ENCODE measurements at regions not wholly inside any gene's neighbourhood (a gene's known extent, or its start where the extent isn't known, plus 50 kb on each side); places are given as distances from the start of the nearest gene placed in this dataset.

DNA sequence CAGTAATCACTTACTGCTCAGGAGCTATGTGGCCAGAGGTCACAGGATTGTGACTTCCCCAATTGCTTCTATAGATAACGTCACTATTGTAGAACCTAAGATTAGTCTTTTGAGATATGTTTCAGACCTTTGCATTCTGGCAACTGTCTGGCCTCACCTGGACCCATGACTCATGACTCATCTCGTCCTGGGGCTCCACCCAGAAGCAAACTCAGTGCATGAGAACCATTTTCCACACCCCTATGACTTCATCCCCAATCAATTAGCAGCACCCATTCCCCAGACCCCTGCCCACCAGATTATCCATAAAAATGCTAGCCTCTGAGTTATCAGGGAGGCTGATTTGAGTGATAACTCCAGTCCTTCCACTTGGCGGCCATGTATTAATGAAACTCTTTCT is 186.9 kb downstream of the EMP1 start:
- no peaks in the 10 kb centered on the region for H3K36me3 Mint-ChIP-seq (ENCODE audit: low read depth)
- H3K27ac Mint-ChIP-seq, result no peak overlapping the region
- peaks cover 6% of the 10 kb centered on the region for H3K27me3 Mint-ChIP-seq
- H3K4me1 Mint-ChIP-seq, result peaks cover 4% of the 10 kb centered on the region
- H3K9me3 Mint-ChIP-seq, result no peaks in the 10 kb centered on the region
- no peak for ATAC-seq
- no peak overlapping the region for H3K4me3 Mint-ChIP-seq
- DNase-seq, result no peak

DNA sequence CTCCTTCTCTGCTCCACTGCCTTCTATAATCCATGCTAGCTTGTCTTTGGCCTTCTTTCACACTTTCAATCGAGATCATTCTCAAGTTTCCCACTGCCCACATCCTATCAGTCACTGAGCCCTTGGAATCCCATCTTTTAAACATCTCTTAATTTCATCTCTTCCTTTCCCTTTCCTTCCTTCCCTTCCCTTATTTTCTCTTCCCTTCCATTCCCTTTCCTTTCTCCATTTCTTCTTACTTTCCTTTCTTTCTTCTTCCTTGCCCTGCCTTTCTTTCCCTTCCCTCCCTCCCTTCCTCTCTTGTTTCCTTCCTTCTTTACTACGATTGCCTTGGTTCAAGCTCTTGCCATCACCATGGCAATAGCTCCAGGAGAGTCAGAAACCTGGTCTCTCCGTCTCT is 183.8 kb downstream of the EMP1 start:
- peaks cover 2% of the 10 kb centered on the region for H3K27me3 Mint-ChIP-seq
- H3K36me3 Mint-ChIP-seq (ENCODE audit: low read depth), result no peaks in the 10 kb centered on the region
- DNase-seq (no peak), ATAC-seq (no peak)
- H3K9me3 Mint-ChIP-seq, result no peaks in the 10 kb centered on the region
- H3K4me1 Mint-ChIP-seq, result peaks cover 4% of the 10 kb centered on the region
- no peak overlapping the region for H3K27ac Mint-ChIP-seq
- no peak overlapping the region for H3K4me3 Mint-ChIP-seq

DNA sequence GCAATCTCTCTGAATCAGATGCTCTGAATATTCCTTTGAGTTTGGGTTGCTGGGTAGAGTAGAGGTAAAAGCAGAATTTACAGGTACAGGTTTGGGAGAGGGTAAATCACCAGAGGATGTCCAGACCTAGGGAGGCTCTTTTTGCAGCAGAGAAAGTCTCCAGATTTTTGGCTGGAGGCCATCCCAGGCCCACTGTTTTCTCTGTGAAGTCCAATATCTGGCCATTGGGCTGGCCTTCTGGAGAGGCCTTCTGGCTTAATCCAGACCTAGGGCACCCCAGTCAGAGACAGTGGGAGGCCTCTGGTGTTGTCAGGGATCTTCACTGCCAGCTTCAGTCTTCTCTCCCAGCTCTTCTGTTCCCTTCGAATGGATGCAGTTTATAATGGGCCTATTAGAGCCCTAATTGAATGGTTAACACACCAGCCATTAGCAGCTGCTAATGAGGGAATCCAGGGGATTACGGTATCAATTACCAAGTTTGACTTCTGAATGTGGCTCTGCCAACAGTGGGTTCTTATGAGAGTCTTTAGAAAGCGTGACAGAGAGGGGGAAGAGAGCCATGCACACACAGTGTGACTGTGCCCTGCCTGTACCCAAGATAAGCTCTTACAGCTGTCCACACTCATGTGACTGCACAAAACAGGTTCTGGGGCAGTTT is 183.1 kb downstream of the EMP1 start:
- Mint-ChIP-seq H3K27me3 (peaks cover 2% of the 10 kb centered on the region), H3K27ac (no peak overlapping the region), H3K9me3 (no peaks in the 10 kb centered on the region), H3K4me1 (peaks cover 4% of the 10 kb centered on the region), H3K4me3 (no peak overlapping the region), H3K36me3 (ENCODE audit: low read depth) (no peaks in the 10 kb centered on the region)
- ATAC-seq, result no peak
- no peak for DNase-seq

DNA sequence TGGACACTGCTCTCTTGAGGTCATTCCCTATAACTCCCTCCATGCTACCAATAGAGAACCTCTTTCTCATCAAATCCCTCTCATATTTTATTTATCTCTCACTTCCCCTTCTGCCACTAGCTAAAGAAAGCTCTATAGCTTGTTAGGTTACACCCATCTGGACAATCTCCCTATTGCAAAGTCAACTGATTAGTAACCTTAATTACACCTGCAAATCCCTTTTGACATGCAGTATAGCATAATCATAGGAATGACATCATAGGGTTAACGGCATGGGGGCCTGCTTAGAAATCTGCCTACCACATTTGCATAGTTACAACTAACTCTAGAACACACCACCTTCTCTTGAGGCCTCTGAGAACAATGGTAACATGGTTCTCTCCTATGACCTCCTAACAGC is 181.2 kb downstream of the EMP1 start:
- H3K4me1 Mint-ChIP-seq, result peaks cover 4% of the 10 kb centered on the region
- no peaks in the 10 kb centered on the region for H3K36me3 Mint-ChIP-seq (ENCODE audit: low read depth)
- H3K9me3 Mint-ChIP-seq, result no peaks in the 10 kb centered on the region
- ATAC-seq (no peak), DNase-seq (no peak)
- no peak overlapping the region for H3K27ac Mint-ChIP-seq
- no peaks in the 10 kb centered on the region for H3K27me3 Mint-ChIP-seq
- H3K4me3 Mint-ChIP-seq, result no peak overlapping the region

DNA sequence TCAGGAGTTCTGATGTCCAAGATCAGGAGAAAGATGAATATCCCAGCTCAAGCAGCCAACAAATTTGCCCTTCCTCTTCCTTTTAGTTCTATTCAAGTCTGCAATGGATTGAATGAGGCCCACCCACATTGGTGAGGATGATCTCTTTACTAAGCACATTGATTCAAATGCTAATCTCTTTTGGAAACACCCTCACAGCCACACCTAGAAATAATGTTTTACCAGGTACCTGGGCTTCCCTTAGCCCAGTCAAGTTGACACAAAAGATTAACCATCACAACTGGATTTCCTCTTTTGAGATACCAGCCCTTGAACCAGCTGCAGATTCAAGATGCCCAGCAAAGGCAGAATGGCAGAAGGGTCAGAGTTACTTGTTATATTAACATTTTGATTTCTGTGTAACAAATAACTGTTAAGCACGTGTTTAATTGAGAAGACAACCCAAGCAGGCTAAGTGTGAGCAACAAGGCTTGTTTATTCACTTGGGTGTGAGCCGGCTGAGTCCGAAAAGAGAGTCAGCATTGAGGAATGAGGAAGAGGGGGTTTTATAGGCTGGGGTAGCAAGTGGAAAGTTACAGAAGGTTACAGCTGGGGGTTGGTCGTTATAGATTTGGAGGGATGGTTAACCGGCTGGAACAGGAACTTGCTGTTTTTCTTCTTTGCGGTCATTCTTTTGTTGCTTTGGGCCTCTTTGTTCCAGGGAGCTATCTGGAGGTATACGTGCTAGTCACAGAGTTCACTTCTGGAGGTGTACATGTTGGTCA is 180.3 kb downstream of the EMP1 start:
- no peaks in the 10 kb centered on the region for H3K9me3 Mint-ChIP-seq
- no peaks in the 10 kb centered on the region for H3K4me1 Mint-ChIP-seq
- H3K4me3 Mint-ChIP-seq, result no peak overlapping the region

DNA sequence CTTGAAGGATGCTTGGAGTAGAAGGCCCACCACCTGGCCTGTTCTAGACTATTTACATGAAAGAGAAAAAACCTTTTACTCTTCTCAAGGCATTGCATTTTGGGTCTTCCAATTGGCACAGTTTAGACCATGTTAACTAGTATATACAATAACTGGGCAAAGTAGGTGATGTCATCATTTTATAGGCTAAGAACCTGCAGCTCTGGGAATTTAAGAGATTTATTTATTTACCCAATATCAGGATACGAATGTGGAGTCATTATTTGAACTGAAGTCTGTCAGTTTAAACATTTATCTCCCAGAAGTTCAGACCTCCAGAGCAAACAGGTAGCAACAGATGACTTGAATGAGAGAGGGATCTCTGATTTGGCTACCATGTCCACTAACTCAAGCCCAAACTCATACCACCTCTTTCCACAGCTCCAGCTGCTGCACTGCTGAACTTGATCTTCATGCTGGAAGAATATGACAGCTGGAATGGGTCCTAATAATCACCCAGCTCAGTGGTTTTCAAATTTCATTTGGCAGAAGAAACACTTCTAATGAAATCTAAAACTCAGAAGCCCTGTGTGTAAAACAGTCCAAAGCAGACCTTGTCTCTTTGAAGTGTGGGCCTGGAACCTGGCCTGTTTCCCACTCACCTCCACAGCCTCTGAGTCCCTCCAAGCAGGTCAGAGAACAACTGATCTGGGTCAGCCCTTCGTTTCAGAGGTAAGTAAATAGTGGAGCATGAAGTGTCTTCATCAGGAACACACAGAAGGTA is 179.2 kb downstream of the EMP1 start:
- ATAC-seq (no peak), DNase-seq (no peak)
- no peaks in the 10 kb centered on the region for H3K36me3 Mint-ChIP-seq (ENCODE audit: low read depth)
- H3K9me3 Mint-ChIP-seq, result no peaks in the 10 kb centered on the region
- no peak overlapping the region for H3K4me3 Mint-ChIP-seq
- H3K27me3 Mint-ChIP-seq, result peaks cover 3% of the 10 kb centered on the region
- H3K27ac Mint-ChIP-seq, result no peak overlapping the region
- no peaks in the 10 kb centered on the region for H3K4me1 Mint-ChIP-seq

More for the DNA sequence above, 180.3 kb downstream of the EMP1 start:
- no peak for DNase-seq
- H3K27ac Mint-ChIP-seq, result no peak overlapping the region
- no peak for ATAC-seq
- no peaks in the 10 kb centered on the region for H3K36me3 Mint-ChIP-seq (ENCODE audit: low read depth)
- peaks cover under 1% of the 10 kb centered on the region for H3K27me3 Mint-ChIP-seq

DNA sequence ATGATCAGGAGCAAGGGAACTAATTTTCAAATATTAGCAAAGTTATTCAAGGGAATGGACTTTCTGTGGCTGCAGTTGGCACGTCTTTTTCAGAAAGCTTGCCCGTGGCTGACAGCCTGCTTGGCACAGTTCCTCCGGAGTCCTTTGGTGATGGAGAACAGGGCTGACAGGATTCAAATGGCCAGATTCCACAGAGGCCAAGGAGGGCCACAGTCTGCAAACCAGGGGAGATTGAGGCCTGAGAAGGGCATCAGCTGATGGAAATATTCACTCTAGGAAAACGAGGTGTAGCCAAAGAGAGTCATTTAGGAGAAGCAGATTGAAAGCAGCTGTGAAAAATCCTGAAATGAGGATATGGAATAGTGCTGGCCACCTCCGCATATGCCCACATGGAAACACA is 178.3 kb downstream of the EMP1 start:
- Mint-ChIP-seq H3K4me1 (no peaks in the 10 kb centered on the region), H3K36me3 (ENCODE audit: low read depth) (no peaks in the 10 kb centered on the region), H3K4me3 (no peak overlapping the region), H3K9me3 (no peaks in the 10 kb centered on the region), H3K27ac (no peak overlapping the region), H3K27me3 (peaks cover 5% of the 10 kb centered on the region)
- ATAC-seq (no peak), DNase-seq (no peak)

DNA sequence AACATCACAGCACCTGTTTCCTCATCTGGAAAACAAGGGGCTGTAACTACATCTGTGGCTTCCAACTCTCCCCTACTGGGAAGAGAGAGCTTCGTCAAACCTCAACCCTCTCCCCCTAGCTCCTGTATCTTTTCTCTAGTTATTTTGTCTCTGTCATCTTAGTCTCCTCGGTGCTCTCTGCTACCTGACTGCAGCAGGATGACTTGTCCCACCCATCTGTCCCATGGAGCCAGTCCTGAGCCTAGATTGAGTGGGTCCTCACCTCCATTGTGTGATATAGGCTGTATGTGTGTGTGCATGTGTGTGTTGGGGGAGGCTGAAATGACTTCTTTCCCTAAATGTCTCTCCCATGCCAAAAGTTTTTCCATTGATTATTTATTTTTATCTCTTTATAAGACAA is 177.3 kb downstream of the EMP1 start:
- no peaks in the 10 kb centered on the region for H3K4me1 Mint-ChIP-seq
- peaks cover 7% of the 10 kb centered on the region for H3K27me3 Mint-ChIP-seq
- no peak for ATAC-seq
- no peak overlapping the region for H3K27ac Mint-ChIP-seq
- H3K9me3 Mint-ChIP-seq, result no peaks in the 10 kb centered on the region
- no peak overlapping the region for H3K4me3 Mint-ChIP-seq
- DNase-seq, result no peak
- H3K36me3 Mint-ChIP-seq (ENCODE audit: low read depth), result no peaks in the 10 kb centered on the region

DNA sequence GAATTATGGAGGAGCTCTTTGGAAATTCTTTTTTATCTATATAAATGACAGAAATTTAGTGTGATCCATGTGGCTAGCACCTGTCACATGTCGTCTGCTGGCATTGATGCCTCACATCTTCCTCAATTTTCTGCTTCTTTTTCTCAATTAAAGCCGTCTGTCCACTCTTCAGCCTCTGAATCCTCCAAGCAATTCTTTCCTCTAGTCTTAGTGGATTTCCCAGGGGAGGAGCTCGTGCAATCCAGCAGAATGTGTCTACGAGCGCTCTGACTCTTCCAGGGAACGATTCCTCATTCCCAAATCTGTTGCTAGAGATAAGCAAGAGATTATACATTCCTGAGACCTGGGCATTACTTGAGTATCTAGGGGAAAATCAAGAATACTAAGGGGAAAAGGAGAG is 176.6 kb downstream of the EMP1 start:
- peaks cover 7% of the 10 kb centered on the region for H3K27me3 Mint-ChIP-seq
- no peak for ATAC-seq
- no peaks in the 10 kb centered on the region for H3K36me3 Mint-ChIP-seq (ENCODE audit: low read depth)
- no peak overlapping the region for H3K4me3 Mint-ChIP-seq
- no peaks in the 10 kb centered on the region for H3K4me1 Mint-ChIP-seq
- H3K9me3 Mint-ChIP-seq, result no peaks in the 10 kb centered on the region
- DNase-seq, result no peak
- H3K27ac Mint-ChIP-seq, result no peak overlapping the region

DNA sequence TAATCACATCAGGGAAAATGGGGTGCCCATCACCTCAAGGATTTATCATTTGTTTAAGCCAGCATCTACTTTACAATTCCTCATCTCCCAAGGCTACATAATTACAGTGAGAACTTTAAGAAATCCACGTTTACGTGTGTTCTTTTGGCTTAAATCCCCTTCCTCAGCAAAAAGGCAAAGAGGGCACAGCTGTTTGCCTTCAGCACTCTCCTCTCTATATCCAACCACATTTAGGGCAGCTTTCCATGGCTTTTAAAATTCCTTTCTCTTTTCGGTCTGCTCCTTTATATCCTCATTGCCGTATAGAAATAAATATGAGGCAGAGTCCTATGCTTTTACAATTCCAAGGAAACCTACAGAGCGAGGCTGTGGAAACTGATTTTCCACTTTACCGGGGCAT is 175.9 kb downstream of the EMP1 start:
- no peak overlapping the region for H3K27ac Mint-ChIP-seq
- no peaks in the 10 kb centered on the region for H3K9me3 Mint-ChIP-seq
- DNase-seq (no peak), ATAC-seq (no peak)
- no peak overlapping the region for H3K4me3 Mint-ChIP-seq
- H3K36me3 Mint-ChIP-seq (ENCODE audit: low read depth), result no peaks in the 10 kb centered on the region
- peaks cover 8% of the 10 kb centered on the region for H3K27me3 Mint-ChIP-seq
- H3K4me1 Mint-ChIP-seq, result no peaks in the 10 kb centered on the region

DNA sequence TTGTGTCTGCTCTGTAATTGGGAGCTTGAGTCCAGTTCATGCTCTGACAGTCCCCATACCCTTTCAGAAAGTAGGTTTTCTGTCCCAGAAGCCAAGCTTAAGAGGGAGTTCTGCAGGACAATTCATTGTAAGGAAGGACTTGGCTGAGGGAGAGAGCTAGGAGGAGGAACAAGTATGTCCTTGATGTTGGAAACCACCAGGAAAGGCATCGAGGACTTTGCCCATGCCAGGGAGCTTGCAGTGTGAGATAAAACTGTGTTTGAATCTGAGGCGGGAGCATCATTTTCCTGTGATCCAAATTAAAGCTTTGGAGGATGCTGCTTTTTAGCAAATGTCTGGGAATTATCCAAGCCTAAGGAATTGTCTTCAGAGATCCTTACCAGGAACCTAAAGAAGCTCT is 175.3 kb downstream of the EMP1 start:
- H3K36me3 Mint-ChIP-seq (ENCODE audit: low read depth), result no peaks in the 10 kb centered on the region
- no peaks in the 10 kb centered on the region for H3K9me3 Mint-ChIP-seq
- peaks cover 8% of the 10 kb centered on the region for H3K27me3 Mint-ChIP-seq
- H3K27ac Mint-ChIP-seq, result no peak overlapping the region
- ATAC-seq (no peak), DNase-seq (no peak)
- no peak overlapping the region for H3K4me3 Mint-ChIP-seq
- H3K4me1 Mint-ChIP-seq, result no peaks in the 10 kb centered on the region

DNA sequence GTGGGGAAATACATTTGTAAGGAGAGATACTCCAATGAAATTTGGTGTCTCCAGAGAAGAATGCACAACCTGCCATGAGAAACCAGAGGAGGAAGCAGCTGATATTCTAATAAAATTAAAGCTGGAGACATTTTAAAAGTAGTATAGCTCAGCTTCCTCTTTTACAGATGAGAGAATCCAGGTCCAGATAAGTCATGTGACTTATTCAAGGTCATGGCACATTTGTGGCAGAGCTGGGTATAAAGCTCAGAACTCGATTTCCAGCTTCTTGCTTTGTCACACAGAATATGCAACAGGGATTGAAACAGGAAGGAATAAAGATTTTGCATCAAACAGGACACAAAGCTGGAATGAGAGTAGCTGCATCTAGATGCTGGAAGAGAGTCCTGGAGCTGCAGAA is 174.8 kb downstream of the EMP1 start:
- no peaks in the 10 kb centered on the region for H3K36me3 Mint-ChIP-seq (ENCODE audit: low read depth)
- peaks cover 8% of the 10 kb centered on the region for H3K27me3 Mint-ChIP-seq
- no peaks in the 10 kb centered on the region for H3K4me1 Mint-ChIP-seq
- no peak for ATAC-seq
- no peak for DNase-seq
- H3K4me3 Mint-ChIP-seq, result no peak overlapping the region
- no peaks in the 10 kb centered on the region for H3K9me3 Mint-ChIP-seq
- no peak overlapping the region for H3K27ac Mint-ChIP-seq

DNA sequence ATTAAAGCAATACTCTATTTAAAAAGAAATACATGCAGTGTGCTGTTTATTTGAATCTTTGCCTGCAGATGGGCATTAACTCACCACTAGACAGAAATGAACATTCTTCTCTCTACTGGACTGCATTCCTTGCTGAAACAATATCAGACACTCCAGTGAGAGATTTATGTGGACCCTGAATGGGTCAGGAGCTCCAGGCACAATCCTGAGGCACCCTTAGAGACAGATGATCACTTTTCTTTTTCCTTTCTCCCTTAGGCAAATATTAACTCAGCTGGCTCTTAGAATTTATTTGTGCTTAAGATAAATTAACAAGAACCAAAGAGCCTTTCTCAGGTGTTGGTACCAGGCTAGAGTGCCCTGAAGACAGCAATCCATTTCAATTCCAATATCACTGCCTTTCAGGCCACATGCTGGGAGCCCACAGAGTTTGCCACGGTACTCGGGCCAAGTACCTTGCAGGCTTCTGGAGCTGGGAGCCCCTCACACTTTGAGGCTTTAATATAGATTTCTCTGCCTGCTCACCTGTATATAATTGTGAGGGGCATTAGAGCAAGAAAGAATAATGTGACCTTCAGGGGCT is 173.0 kb downstream of the EMP1 start:
- H3K4me3 Mint-ChIP-seq, result no peak overlapping the region
- no peaks in the 10 kb centered on the region for H3K36me3 Mint-ChIP-seq (ENCODE audit: low read depth)
- peaks cover 8% of the 10 kb centered on the region for H3K27me3 Mint-ChIP-seq
- no peaks in the 10 kb centered on the region for H3K4me1 Mint-ChIP-seq
- no peak overlapping the region for H3K27ac Mint-ChIP-seq
- ATAC-seq, result no peak
- H3K9me3 Mint-ChIP-seq, result no peaks in the 10 kb centered on the region
- no peak for DNase-seq

DNA sequence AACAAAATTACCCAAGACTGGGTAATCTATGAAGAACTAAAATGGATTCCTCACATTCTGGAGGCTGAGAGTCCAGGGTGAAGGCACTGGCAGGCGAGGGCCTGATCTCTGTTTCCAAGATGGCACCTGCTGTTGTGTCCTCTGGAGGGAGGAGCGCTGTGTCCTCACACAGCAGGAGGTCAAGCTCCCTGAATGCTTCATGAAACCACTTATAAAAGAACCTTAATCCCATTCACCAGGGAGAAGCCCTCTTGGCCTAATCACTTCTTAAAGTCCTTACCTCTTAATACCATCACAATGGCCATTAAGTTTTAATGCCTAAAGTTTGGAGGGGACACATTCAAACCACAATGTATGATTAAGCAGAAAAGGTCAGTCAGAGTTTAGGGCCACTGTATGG is 172.4 kb downstream of the EMP1 start:
- no peak overlapping the region for H3K27ac Mint-ChIP-seq
- H3K4me1 Mint-ChIP-seq, result no peaks in the 10 kb centered on the region
- DNase-seq, result no peak
- ATAC-seq, result no peak
- no peaks in the 10 kb centered on the region for H3K36me3 Mint-ChIP-seq (ENCODE audit: low read depth)
- H3K4me3 Mint-ChIP-seq, result no peak overlapping the region
- no peaks in the 10 kb centered on the region for H3K9me3 Mint-ChIP-seq
- H3K27me3 Mint-ChIP-seq, result peaks cover 8% of the 10 kb centered on the region

DNA sequence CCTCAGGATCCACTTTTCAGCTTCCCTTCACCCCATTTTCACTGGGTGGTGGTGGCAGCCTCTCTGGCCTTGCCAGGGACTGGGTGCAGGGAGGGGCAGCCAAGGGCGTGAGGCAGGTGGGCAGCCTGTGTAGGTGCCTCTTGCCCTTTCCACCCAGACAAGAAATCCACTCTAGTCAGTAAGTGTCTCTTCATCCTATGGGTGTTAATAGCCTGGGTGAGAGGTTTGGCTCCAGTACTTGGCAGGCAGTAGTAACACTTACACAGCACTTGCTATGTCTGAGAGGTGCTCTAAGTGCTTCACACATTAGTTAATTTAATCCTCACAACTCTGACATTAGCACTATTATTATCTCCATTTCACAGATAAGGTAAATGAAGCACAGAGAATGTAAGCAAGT is 171.9 kb downstream of the EMP1 start:
- DNase-seq (no peak), ATAC-seq (no peak)
- Mint-ChIP-seq H3K9me3 (no peaks in the 10 kb centered on the region), H3K36me3 (ENCODE audit: low read depth) (no peaks in the 10 kb centered on the region), H3K4me1 (no peaks in the 10 kb centered on the region), H3K27ac (no peak overlapping the region), H3K27me3 (peaks cover 8% of the 10 kb centered on the region), H3K4me3 (no peak overlapping the region)

Data from activated naive CD8-positive, alpha-beta T cell treated with anti-CD3 and anti-CD28 coated beads, Interleukin-2, amount 50 U/mL, for 24 hours (primary cell).